Hypothalamus (tissue), 51 donors: ENCODE measurements at regions not wholly inside any gene's neighbourhood (a gene's known extent, or its start where the extent isn't known, plus 50 kb on each side); places are given as distances from the start of the nearest gene placed in this dataset.
"Not testable (repeated sequence)": the region's sequence is repeated elsewhere in the genome, so short reads cannot be mapped to it uniquely, and the experiment has no call there.

Experiments used
- DNase-seq, 51 donors: peaks; one replicate each; lab custom pipeline; 2025; lab: John Stamatoyannopoulos, UW

- not testable (repeated sequence) for DNase-seq
These were observed 83.9 kb upstream of the TSLP start for GRCh38 chr5:110987573-110987972.

GRCh38 chr5:110996742-110997141 is 74.8 kb upstream of the TSLP start:
- no peak for DNase-seq

- DNase-seq = no peak
These were observed 69.5 kb upstream of the TSLP start for GRCh38 chr5:111002036-111002435.

GRCh38 chr5:111003623-111004022 is 67.9 kb upstream of the TSLP start:
- DNase-seq = no peak

- DNase-seq = no peak
These were observed 67.2 kb upstream of the TSLP start for GRCh38 chr5:111004291-111004690.

GRCh38 chr5:111010783-111011182 is 60.7 kb upstream of the TSLP start:
- no peak for DNase-seq

GRCh38 chr5:111013011-111013410 is 58.5 kb upstream of the TSLP start:
- no peak for DNase-seq

GRCh38 chr5:111016801-111017200 is 54.7 kb upstream of the TSLP start:
- DNase-seq = no peak

- DNase-seq = no peak
These were observed 53.8 kb upstream of the TSLP start for GRCh38 chr5:111017731-111018130.
